OCI-M1 (cell line): ENCODE measurements at regions not wholly inside any gene's neighbourhood (a gene's known extent, or its start where the extent isn't known, plus 50 kb on each side); places are given as distances from the start of the nearest gene placed in this dataset.

Experiments
- DNase-seq: peaks from one replicate; lab custom pipeline; 2025; lab: John Stamatoyannopoulos, UW

DNA sequence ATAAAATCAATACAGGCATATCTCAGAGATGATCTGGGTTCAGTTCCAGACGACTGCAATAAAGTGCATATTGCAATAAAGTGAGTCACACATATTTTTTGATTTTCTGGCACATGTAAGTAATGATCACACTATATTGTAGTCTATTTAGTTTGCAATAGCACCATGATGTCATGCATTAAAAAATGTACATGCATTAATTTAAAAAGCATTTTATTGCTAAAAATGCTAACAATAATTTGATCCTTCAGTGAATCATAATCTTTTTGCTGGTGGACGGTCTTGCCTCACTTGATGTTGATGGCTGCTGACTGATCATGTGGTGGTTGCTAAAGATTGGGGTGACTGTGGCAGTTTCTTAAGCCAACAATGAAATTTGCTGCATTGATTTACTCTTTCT, 511.1 kb downstream of the OTOL1 start:
- no peak for DNase-seq

DNA sequence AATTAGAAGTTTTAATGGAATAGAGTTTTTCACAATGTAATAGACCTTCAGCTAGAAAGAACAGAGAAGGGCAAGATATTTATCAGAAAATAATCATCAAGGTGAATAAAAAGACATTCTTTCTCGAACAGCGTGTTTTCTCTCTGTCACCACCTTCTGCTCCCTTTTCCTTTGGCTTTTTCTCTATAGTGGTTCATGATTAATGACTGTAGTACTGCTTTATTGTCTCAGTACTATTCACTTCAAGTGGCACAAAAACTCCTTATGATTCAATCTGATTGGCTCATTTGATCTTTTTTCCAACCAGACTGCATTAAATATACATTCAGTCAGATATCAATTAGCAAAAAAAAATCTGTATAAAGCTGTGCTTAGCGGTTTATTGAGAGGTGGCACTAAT, 516.0 kb downstream of the OTOL1 start:
- no peak for DNase-seq

DNA sequence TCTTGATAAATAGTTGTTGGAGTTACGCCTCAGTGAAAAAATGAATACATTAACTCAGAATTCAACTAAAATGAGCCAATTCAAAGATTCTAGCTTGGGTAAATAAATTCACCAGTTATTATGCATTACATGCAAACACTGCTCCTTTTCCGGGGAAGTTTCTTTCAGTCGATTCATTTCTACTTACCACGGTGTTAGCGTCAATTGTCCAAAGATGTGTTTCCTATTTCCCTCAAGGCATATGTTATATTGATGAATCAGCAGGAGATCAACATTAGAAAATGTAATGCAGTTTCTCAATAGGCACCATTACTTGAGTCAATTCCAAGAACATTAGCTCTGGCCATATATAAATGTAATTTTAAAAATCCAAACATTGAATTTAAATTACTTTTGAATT, 517.7 kb downstream of the OTOL1 start:
- DNase-seq = no peak

DNA sequence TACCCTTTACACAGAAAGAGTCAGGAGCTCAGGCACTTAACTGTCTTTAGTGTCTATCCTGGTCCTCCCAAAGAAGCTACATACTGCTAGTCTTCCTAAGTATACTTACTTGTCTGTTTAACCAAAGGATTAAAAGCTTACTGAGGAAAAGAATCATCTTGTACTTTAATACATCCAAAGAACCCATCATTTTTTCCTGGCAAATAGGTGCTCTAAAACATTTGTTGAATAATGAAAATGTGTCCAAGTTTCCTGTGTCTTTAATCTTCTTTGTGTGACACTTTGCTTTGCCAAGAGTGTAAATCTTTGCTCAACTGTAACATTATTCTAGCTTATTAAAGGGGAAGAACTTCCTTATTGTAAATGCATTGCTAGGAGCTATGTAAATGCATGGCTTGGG, 519.2 kb downstream of the OTOL1 start:
- DNase-seq = no peak

DNA sequence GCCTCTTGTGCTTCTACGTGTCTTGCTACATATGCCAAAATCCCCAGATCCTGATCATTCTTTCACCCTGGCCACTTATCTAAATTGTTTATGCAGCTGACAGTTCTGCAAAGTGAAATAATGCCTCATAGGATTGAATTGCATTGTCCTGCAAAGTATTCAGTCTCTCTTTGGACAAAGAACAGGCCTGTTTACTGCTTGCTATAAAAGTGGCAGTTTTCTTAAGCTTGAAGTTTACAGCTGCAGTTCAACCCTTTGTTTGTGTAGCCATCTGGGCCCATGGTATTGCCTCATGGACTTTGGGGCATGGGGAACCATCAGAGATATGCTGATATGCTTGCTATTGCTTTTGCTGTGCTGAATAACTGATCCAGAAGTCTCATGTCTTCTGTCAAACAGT, 523.2 kb downstream of the OTOL1 start:
- no peak for DNase-seq

DNA sequence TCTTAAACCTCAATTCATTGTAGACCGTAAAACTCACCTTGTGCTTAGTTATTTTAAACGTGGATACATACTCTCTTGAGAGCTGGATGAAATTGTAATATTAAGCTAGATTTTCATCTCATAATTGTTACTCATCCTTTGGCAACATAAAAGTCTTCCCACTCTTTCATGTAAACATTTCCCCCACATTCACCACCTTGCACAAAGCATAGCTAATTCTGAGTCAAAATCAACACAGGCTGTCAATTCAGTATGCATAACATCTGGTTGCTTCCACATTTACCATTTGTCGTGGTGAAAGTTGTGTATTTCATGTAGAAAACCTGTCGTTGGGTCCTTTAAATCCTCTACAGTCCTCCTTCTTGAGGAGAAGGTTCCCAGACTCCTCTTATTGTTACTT, 524.6 kb downstream of the OTOL1 start:
- DNase-seq = no peak

DNA sequence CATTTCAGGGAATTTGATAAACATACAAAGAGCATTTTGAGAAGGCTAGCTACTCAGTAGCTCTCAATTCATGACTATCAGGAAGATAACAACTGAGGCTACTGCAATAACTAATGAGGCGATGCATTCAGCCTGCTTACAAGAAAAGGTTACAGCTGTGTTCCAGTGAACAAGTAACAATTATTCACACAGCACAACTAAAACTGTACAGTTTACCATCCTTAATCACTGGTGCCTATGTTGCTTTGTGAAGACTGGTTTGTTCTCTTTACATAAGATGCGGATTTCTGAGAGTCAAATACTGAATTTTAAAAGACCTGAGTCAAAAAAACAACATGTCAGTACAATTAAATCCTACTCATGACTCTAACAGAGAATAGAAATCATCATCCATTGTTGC, 526.3 kb downstream of the OTOL1 start:
- DNase-seq = no peak

DNA sequence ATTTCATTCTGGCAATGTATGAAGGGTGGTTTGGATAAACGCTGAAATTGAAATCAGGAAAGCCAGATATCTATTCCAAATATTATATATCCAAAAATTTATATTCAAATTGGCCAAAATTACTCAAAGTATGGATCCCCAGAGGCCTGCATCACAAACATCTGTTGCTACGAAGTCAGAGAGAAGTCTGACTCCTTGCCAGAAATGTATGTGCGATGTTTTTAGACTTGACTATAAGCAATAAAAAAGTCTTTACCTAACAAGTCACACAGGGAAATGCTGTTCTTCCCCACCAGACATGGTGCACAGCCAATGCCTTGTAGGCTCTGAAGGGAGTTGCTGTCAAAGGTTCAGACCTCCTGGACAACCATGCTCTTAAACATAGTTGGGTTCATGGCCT, 533.1 kb downstream of the OTOL1 start:
- DNase-seq = no peak

DNA sequence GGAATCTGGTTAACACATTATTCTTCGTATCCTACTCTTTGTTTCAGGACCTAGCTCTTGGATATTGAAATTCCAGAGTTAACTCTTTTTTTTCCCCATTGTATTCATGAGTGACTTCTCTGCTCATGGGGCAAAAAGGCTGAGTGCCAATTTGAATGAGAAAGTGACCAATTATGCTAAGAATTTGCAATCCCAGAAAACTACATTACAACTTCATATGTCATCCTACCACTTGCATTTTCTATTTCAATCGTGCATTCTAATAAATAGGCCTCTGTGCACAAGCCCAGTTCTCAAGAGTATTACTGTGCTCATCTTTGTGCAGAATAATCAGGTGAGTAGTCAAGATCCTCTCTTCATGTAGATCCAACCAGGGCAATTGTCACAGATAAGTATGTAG, 537.8 kb downstream of the OTOL1 start:
- no peak for DNase-seq

DNA sequence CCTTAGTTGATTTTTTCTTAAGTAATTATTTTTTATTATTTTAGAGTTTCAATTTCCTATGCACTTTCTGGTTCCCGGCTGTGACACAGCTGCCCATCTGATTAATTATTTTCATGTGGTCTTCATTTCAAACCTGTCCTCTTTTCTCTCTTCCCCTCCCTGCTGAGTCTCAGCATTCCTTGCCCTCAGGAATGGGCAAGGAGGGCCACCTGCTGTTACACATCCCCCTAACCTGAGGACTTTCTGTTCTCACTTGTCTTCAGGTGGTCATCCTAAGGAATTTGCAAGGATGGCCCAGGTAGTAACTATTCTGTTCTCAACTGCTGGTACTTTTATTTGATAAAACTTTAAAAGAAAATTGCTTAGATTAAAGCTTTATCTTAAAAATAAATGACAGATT, 545.0 kb downstream of the OTOL1 start:
- DNase-seq = no peak

DNA sequence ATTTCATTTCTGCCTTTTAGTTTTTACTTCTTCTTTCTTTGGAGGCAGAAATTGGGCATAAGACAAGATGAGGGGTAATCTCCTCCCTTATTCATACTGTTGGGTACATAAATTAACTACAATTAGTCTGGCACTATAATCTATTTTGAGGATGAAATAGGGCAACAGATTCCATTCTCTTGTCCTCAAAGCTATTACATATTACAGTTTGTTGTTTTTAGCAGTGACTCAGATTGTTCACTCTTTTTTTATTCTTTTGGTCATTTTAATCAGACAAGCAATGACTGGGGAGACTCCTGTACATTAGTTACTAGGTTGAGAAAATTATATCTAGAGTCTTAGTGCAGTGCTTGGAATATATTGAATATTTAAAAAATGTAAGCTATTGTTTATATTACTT, 556.0 kb downstream of the OTOL1 start:
- no peak for DNase-seq

DNA sequence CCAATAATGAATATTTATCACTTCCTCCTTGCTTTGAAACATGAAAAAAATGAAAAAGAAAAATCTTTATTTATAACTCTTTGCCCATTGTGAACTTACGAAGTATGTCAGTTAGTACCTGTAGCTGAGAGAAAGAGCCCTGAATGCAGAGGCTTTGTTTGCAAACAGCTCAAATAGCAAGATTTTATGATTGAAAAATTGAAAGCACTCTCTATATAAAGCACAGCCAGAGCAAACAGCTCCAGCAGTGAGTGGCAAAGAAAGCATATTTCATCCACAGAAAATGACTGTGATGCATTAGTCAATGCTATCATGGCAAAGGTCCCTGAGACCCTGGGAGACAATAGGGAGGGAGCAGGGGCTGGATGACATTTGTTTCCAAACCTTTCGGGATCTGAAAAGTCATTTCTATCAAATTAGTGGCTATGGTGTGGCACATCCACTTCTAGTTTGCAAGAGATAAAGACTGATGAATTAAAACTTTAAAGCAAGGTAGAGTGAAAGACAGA, 576.1 kb downstream of the OTOL1 start:
- DNase-seq = no peak

DNA sequence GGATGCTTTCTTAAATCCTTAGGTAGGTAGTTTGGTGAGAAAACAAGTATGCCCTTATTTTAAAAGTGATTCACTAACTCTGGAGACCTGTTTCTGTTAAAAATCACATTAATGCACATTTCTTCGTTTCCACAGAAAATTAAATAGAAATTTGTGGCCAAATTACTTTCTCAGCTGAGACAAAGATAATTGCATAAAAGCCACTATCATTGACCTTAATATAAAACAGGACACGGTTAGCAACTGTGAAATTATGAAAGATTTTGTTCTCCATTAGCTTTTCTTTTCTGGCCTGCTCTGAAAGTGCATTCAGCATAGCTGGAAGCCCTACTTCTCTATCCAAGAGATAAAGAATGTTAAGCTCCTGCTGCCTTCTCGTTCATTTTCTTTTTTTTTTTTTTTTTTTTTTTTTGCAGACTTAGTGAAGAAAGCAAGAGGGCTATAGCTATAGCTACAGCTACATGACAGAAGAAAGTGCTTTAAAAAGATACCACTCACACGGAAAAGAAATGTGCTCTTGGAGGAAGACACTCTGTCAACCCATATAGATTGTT, 576.9 kb downstream of the OTOL1 start:
- DNase-seq = peak; percentile 26

DNA sequence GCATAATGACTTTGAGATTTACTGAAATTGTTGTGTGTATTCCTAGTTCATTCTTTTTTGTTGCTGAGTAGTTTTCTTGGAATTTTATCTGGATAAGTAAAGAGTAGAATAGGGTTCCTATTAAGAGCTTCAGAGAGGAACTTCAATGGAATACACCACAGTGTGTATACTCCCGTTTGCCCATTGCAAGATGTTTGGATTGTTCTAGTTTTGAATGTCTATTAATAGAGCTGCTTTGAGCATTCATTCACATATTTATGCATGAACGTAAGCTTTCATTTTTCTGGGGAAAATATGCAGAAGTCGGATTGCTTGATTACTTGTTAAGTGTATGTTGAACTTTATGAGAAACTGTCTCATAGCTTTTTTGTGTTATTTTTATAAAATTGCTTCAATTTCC, 580.5 kb downstream of the OTOL1 start:
- DNase-seq = no peak

DNA sequence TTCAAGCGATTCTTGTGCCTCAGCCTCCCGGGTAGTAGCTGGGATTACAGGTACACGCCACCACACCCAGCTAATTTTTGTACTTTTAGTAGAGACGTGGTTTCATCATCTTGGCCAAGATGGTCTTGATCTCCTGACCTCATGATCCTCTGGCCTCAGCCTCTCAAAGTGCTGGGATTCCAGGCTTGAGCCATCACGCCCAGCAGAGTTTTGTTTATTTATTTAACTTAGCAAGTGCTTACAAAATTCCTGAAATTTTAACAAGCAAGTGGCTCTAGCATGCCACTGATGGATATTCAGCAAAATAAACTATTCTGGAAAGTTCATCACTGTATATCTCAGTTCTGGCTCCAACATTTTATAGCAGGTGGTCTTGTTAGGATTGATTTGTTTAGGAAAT, 585.9 kb downstream of the OTOL1 start:
- no peak for DNase-seq

DNA sequence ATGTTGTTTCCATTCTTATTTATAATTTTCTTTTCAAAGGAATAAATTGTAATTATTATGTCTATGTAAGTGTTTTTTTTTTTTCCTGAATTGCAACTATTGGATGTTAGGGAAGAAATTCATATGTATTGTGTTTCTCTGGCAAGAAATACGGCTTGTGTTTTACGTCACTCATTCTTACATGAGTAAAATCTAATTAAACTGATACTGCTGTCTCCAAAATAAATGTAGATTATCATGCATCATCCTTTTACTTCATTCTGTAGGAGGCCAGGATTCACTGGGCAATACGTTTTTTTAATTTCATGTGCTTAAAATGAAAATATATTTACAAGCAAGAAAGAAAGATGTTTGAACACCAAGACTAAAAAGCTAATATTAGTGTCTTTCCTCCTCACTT, 590.8 kb downstream of the OTOL1 start:
- no peak for DNase-seq

DNA sequence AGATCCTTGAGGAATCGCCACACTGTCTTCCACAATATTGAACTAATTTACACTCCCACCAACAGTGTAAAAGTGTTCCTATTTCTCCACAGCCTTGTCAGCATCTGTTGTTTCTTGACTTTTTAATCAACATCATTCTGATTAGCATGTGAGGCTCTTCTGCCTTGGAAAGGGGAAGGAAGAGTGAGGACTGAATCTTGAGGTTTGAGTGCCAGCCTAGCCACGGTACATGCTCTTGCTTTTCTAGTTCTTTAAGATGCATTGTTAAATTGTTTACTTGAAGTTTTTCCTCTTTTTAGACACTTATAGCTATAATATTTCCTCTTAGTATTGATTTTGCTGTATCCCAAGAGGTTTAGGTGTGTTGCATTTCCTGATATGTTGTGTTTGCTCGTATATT, 596.1 kb downstream of the OTOL1 start:
- no peak for DNase-seq

DNA sequence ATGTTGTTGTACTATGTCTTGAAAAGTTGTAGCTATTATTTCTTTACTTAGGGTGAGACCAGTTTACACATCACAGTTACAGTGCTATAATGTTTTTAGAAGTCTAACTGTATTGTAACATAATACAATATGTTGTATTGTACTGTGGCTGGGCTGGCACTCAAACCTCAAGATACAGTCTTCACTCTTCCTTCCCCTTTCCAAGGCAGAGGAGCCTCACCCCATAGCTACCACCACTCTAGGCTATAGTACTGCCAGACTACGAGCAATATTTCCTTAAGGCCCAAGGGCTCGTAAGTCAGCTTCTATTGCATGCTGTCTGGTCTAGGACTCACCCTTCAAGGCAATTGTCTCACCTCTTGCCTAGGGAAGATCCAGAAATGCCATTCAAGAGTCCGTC, 597.7 kb downstream of the OTOL1 start:
- no peak for DNase-seq

DNA sequence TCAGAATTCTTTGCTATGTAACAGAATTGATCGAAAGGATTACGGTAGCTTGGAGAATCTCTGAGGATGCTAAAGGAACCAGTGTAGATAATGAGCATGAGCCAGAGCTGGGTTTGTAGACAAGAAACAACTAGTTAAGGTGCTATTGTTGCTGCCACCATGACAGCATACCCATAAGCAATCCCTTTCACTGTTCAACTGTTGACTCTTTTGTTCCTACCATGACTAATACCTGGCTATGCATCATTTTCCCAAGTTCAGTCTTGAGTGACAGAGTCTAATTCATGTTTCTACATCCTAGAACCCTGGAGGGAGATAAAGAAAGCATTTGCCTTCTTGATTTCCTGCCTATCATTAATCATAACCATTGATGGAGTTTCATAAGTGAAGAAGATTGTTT, 600.3 kb downstream of the OTOL1 start:
- no peak for DNase-seq

DNA sequence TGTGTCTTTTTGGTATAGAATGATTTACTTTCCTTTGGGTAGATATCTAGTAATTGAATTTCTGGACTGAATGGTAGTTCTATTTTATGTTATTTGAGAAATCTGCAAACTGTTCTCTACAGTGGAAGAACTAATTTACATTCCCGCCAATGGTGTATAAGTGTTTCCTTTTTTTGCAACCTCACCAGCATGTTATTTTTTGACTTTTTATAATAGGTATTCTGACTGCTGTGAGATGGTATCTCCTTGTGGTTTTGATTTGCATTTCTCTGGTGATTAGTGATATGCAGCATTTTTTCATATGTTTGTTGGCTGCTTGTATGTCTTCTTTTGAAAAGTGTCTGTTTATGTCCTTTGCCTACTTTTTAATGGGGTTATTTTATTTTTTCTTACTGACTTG, 607.2 kb downstream of the OTOL1 start:
- no peak for DNase-seq

DNA sequence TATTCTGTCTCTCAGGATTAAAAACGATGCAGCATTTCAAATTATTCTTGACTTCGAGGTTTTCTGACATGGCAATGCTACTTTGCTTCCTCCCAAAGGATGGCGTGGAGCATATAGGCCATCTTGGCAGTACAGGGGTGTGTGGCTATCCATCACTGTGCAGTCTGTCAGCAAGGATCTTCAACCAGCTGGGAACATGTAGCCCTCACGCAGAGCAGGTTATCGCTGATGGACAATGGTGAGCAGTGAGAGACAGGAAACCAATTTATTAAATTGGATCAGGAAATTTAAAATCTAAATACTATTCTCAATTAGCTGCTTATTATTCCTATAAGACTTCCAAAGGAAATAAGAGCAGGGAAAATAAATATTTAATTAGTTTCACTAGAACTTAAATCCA, 615.3 kb downstream of the OTOL1 start:
- no peak for DNase-seq

DNA sequence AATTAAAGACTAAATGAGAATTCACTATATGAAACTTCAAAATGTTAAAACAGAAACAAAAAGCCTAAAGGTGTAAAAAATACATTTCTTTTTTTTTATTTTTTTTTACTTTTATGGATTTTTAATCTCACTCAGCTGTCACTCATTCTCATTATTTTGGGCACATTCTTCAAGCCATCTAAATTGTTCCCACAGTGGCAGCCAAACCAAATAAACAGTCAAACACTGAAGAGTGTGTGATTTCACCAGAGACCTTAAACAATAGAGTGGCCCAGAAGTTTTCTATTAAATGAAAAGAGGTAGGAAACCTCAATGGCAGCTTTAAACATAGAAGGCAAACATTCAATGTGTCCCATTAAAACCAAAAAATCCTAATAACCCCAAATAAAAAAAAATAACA, 616.1 kb downstream of the OTOL1 start:
- DNase-seq = no peak

DNA sequence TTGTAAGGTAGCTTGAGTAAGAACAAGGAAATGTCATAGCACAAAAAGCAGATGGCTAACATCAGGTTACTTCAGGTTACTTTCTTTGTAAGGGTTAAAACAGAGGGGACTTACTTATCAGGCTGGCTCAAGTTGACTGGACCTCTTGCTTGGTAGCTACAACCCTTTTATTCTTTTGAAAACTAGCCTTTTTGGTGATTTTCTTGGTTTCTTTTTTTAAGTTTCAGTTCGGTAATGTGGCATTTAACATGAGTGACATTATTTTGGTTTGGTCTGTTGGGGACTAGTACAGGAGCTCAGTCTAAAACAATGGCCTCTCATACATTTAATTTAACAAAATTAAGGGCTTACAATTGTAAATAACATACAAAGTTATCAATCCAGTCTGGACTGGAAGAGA, 621.4 kb downstream of the OTOL1 start:
- no peak for DNase-seq

DNA sequence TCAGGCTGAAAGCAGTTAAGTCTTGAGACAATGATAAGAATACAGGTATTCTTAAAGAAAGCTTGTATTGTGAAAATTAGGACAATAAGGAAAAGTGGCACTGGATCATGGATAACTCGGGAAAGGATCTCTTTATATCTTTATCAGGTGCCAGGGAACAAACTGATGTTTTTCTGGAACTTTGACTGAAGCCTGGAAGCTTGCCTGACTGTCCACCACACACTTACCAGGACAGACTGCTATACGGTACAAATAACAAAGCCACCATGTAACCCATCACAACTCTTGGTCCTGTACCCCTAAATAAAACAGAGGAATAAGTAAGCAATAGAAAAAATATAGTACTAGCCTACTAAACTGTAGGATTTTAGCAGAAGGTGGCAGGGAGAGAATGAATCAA, 623.0 kb downstream of the OTOL1 start:
- DNase-seq = no peak

DNA sequence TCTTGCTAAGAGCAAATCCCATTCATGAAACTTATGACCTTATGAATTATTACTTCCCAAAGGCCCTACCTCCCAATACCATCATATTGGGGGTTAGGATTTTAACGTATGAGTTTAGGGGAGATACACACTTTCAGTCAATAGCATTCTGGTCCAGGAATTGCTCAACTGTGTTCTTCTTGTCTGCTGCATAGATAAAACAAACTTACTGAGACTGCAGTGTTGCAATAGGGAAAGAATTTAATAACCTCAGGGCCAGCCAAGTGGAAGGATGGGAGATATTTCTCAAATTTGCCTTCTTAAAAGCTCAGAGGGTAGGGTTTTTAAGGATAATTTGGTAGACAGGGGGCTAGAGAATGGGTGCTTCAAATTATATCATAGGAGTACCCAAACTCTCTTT, 625.8 kb downstream of the OTOL1 start:
- DNase-seq = no peak
